Eye (tissue), 1 donor: ENCODE measurements at regions not wholly inside any gene's neighbourhood (a gene's known extent, or its start where the extent isn't known, plus 50 kb on each side); places are given as distances from the start of the nearest gene placed in this dataset.
"Not testable (repeated sequence)": the region's sequence is repeated elsewhere in the genome, so short reads cannot be mapped to it uniquely, and the experiment has no call there.

ENCODE experiments used
- DNase-seq: peaks from one replicate; pipeline ENCODE4 v3.0.0-alpha.2; 2015

GRCh38 chr6:167409079-167409478 is 84.2 kb downstream of the TTLL2 start:
- no peak for DNase-seq

- no peak for DNase-seq
Observed at GRCh38 chr6:167409694-167410093, 84.8 kb downstream of the TTLL2 start.

- DNase-seq, result no peak
Observed at GRCh38 chr6:167410462-167410861, 85.6 kb downstream of the TTLL2 start.

- DNase-seq, result no peak
Observed at GRCh38 chr6:167412506-167412905, 87.6 kb downstream of the TTLL2 start.

GRCh38 chr6:167415441-167415961 is 90.6 kb downstream of the TTLL2 start:
- no peak for DNase-seq

GRCh38 chr6:167416676-167417430 is 92.0 kb downstream of the TTLL2 start:
- DNase-seq, result no peak

- no peak for DNase-seq
Observed at GRCh38 chr6:167420177-167420576, 95.3 kb downstream of the TTLL2 start.

GRCh38 chr6:167420858-167421766 is 96.2 kb downstream of the TTLL2 start:
- DNase-seq, result peak; percentile 24

GRCh38 chr6:167421944-167422343 is 97.1 kb downstream of the TTLL2 start:
- not testable (repeated sequence) for DNase-seq

GRCh38 chr6:167422934-167423333 is 98.0 kb downstream of the TTLL2 start:
- no peak for DNase-seq

- no peak for DNase-seq
Observed at GRCh38 chr6:167424060-167424673, 99.3 kb downstream of the TTLL2 start.

GRCh38 chr6:167424700-167425099 is 99.8 kb downstream of the TTLL2 start:
- DNase-seq, result no peak

GRCh38 chr6:167426084-167426483 is 101.2 kb downstream of the TTLL2 start:
- DNase-seq, result no peak

- DNase-seq, result no peak
Observed at GRCh38 chr6:167426651-167427050, 101.8 kb downstream of the TTLL2 start.

- no peak for DNase-seq
Observed at GRCh38 chr6:167428664-167429333, 103.9 kb downstream of the TTLL2 start.

GRCh38 chr6:167429353-167429752 is 104.5 kb downstream of the TTLL2 start:
- no peak for DNase-seq

- no peak for DNase-seq
Observed at GRCh38 chr6:167435209-167435728, 110.4 kb downstream of the TTLL2 start.

GRCh38 chr6:167437888-167438484 is 113.1 kb downstream of the TTLL2 start:
- DNase-seq, result no peak

GRCh38 chr6:167441715-167442206 is 116.9 kb downstream of the TTLL2 start:
- DNase-seq, result peak; percentile 78

- peak; percentile 92 for DNase-seq
Observed at GRCh38 chr6:167442245-167442644, 117.4 kb downstream of the TTLL2 start.

GRCh38 chr6:167442796-167443680 is 118.2 kb downstream of the TTLL2 start:
- peak; percentile 79 for DNase-seq
